ENCODE measurements at regions not wholly inside any gene's neighbourhood (a gene's known extent, or its start where the extent isn't known, plus 50 kb on each side); places are given as distances from the start of the nearest gene placed in this dataset.

DNA sequence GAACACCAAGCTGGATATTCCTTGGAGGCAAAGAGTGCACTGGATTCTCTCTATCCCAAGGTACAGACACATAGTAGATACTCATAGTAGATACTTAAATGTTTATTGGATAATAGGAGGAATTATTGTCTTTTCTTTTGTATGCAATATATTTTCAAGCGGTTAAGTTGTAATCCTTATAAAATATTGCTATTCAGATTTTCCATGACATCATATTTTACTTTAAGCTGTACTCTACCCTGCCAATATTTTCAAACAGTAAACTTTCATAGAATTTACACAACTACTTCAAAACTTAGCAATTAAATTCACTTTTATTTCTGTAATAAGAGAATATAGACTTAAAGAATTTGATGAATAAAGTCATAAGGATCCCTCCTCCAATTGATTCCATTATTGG is 546.5 kb upstream of the CAMK1G start:
- Histone ChIP-seq H3K36me3 (no peaks in the 10 kb centered on the region), H3K27me3 (no peaks in the 10 kb centered on the region), H3K27ac (replicated peaks in 1 of 4) (no peak overlapping the region), H3K4me1 (no peaks in the 10 kb centered on the region), H3K4me3 (no peak overlapping the region), H3K9me3 (no peaks in the 10 kb centered on the region)
- DNase-seq (ENCODE audit: extremely low spot score), result no peak
- 77% methylated on average over 1 of the region's 1 CpG for WGBS
- intact Hi-C loops (cut with DNase I), result no loop called here
- no peak for TF ChIP-seq POLR2AphosphoS5 (IDR thresholded peaks at IDR 0.05)
- TF ChIP-seq, protein P1, sequence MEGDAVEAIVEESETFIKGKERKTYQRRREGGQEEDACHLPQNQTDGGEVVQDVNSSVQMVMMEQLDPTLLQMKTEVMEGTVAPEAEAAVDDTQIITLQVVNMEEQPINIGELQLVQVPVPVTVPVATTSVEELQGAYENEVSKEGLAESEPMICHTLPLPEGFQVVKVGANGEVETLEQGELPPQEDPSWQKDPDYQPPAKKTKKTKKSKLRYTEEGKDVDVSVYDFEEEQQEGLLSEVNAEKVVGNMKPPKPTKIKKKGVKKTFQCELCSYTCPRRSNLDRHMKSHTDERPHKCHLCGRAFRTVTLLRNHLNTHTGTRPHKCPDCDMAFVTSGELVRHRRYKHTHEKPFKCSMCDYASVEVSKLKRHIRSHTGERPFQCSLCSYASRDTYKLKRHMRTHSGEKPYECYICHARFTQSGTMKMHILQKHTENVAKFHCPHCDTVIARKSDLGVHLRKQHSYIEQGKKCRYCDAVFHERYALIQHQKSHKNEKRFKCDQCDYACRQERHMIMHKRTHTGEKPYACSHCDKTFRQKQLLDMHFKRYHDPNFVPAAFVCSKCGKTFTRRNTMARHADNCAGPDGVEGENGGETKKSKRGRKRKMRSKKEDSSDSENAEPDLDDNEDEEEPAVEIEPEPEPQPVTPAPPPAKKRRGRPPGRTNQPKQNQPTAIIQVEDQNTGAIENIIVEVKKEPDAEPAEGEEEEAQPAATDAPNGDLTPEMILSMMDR (IDR thresholded peaks at IDR 0.05), result no peak
- no peak for TF ChIP-seq EP300 (IDR thresholded peaks at IDR 0.05)
- TF ChIP-seq POLR2A (IDR thresholded peaks at IDR 0.05; ENCODE audit: low read depth), result no peak

DNA sequence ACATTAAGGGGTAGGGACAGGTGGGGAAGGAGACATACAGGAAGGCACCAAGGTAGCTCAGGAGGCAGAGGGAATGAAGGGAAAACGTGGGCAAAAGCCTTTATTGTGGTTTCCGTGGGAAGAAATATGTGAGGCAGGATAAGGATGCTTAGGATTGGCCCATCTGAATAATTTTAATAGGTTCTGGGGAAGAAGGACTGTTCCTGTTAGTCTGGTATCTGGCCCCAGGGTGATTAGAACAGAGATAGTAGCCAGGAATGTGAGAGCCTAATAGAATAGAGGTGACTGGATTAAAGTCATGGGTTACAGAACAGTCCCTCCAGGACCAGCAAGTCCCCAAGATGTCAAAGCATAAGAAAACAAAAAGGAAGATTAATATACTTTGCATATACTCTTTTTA is 545.2 kb upstream of the CAMK1G start:
- Histone ChIP-seq H3K4me1 (no peaks in the 10 kb centered on the region), H3K4me3 (no peak overlapping the region), H3K9me3 (no peaks in the 10 kb centered on the region), H3K36me3 (no peaks in the 10 kb centered on the region), H3K27ac (replicated peaks in 1 of 4) (no peak overlapping the region), H3K27me3 (no peaks in the 10 kb centered on the region)
- WGBS, result 77% methylated on average over 2 of the region's 2 CpGs
- TF ChIP-seq POLR2AphosphoS5 (IDR thresholded peaks at IDR 0.05) (no peak), EP300 (IDR thresholded peaks at IDR 0.05) (no peak), POLR2A (IDR thresholded peaks at IDR 0.05; ENCODE audit: low read depth) (no peak)
- TF ChIP-seq, protein P1 (IDR thresholded peaks at IDR 0.05), result no peak
- intact Hi-C loops (cut with DNase I), result no loop called here
- DNase-seq (ENCODE audit: extremely low spot score), result no peak

DNA sequence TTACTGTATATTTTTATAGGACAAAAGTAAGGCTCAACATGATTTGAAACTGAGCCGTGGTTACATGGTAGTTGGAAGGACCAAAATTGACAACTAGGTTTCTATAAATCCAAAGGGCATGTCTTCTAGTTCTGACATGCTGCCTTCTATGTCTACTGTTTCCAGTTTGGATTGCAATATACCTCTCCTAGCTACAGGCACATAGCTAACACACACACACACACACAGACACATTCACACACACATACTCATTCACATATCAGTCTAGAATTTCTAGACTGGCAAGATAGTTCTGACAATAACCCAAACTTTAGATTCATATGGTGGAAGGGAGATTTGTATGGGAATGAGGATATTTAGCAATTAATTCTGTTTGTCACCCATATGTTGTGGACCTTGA is 544.8 kb upstream of the CAMK1G start:
- no peak overlapping the region for H3K4me3 ChIP-seq
- no peak overlapping the region for H3K27ac ChIP-seq (replicated peaks in 1 of 4)
- no peaks in the 10 kb centered on the region for H3K4me1 ChIP-seq
- no peaks in the 10 kb centered on the region for H3K27me3 ChIP-seq
- no peak for TF ChIP-seq POLR2A (IDR thresholded peaks at IDR 0.05; ENCODE audit: low read depth)
- TF ChIP-seq, protein P1 (IDR thresholded peaks at IDR 0.05), result no peak
- no peak for TF ChIP-seq POLR2AphosphoS5 (IDR thresholded peaks at IDR 0.05)
- TF ChIP-seq EP300 (IDR thresholded peaks at IDR 0.05), result no peak
- no peaks in the 10 kb centered on the region for H3K9me3 ChIP-seq
- 94% methylated on average over 1 of the region's 1 CpG for WGBS
- no peaks in the 10 kb centered on the region for H3K36me3 ChIP-seq
- intact Hi-C loops (cut with DNase I), result no loop called here
- DNase-seq (ENCODE audit: extremely low spot score), result no peak

DNA sequence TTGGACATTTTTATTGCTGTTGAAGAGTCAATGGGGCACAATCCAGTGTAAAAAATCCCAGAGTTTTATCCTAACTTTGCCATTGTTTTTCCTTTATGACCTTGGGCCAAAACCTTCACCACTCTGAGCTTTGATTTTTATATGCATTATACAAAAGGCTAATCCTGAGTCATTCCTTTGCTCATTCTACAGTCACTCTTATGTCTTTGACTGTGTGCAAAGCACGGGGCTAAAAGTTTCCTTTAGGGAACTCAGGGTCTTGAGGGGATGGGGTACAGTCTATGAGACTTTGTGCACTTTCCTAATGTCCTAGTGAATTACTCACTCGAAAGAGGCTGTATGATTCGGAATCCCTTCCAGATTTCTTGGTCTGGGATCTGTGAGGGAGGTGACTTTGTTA is 543.2 kb upstream of the CAMK1G start:
- DNase-seq (ENCODE audit: extremely low spot score), result no peak
- no peak overlapping the region for H3K4me3 ChIP-seq
- WGBS, result 92% methylated on average over 3 of the region's 3 CpGs
- H3K4me1 ChIP-seq, result no peaks in the 10 kb centered on the region
- TF ChIP-seq POLR2AphosphoS5 (IDR thresholded peaks at IDR 0.05) (no peak), EP300 (IDR thresholded peaks at IDR 0.05) (no peak), POLR2A (IDR thresholded peaks at IDR 0.05; ENCODE audit: low read depth) (no peak)
- TF ChIP-seq, protein P1 (IDR thresholded peaks at IDR 0.05), result no peak
- intact Hi-C loops (cut with DNase I), result no loop called here
- H3K9me3 ChIP-seq, result no peaks in the 10 kb centered on the region
- no peaks in the 10 kb centered on the region for H3K36me3 ChIP-seq
- no peak overlapping the region for H3K27ac ChIP-seq (replicated peaks in 1 of 4)
- H3K27me3 ChIP-seq, result no peaks in the 10 kb centered on the region

DNA sequence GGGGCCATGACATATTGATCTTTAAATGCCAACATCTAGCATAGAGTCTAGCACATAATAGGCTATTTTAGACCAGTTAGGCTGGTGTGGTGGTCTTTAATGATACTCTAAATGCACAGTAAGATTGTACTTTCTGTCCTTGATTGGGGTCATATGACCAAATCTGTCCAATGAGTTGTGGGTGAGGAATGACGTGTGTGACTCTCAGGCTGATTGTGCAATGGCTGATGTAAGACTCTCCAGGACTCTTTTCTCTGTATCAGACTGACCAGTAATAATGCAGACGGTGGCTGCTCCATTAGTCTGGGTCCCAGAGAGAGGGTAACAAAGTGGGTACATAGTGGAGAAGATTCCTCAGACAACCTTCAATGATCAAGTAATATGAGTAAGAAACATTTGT is 541.6 kb upstream of the CAMK1G start:
- intact Hi-C loops (cut with DNase I), result no loop called here
- DNase-seq (ENCODE audit: extremely low spot score), result no peak
- TF ChIP-seq POLR2AphosphoS5 (IDR thresholded peaks at IDR 0.05) (no peak), EP300 (IDR thresholded peaks at IDR 0.05) (no peak), POLR2A (IDR thresholded peaks at IDR 0.05; ENCODE audit: low read depth) (no peak)
- TF ChIP-seq, protein P1 (IDR thresholded peaks at IDR 0.05), result no peak

More for the DNA sequence above, 541.6 kb upstream of the CAMK1G start:
- Histone ChIP-seq H3K36me3 (no peaks in the 10 kb centered on the region), H3K4me1 (no peaks in the 10 kb centered on the region), H3K27ac (replicated peaks in 1 of 4) (no peak overlapping the region), H3K9me3 (no peaks in the 10 kb centered on the region), H3K27me3 (no peaks in the 10 kb centered on the region), H3K4me3 (no peak overlapping the region)
- 84% methylated on average over 2 of the region's 2 CpGs for WGBS
